ENCODE measurements at regions not wholly inside any gene's neighbourhood (a gene's known extent, or its start where the extent isn't known, plus 50 kb on each side); places are given as distances from the start of the nearest gene placed in this dataset.

DNA sequence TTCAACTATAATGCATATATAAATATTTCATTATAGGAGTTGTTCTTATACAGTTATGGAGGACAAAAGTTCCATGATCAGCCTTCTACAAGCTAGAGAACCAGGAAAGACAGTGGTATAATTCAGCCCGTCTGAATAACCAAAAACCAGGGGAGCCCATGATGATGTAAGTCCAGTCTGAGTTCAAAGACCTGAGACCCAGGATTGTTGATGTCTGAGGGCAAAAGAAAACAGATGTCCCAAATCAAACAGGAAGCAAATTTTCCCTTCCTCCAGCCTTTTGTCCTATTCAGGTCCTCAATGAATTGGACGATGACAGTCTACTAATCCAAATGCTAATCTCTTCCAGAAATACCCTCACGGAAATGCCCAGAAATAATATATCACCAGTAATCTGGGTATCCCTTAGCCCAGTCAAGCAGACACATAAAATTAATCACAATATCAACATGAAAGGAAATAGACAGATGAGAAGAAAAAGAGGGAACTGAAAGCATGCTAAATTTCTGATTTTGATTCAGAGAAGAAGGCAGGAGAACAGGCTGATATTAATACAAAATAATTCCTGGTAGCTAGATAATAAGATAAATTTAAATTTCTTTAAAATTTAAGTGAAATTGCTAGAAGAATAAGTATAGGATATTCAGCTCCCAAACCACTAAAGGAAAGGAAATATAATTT, 255.6 kb upstream of the CTAGE1 start:
- DNase-seq (ENCODE audit: low spot score): no peak

DNA sequence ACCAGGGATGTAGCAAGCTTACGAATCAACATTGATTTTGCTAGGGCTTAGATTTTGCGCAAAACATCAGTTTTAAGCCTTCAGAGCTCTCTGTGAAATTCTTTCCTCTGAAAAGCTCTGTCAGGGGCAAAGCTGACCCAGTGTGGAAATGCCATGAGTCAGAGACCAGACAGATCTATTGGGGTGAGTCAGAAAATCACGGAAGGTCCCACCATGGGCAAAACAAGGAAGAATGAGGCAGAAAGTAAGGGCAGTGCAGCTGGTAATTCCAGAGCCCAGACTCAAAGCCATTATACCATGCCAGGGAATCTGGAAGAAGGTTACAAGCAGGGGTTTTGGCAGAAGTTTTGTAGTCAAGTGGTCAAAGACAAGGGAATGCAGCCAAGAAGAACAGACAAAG, 256.6 kb upstream of the CTAGE1 start:
- DNase-seq (ENCODE audit: low spot score): no peak

DNA sequence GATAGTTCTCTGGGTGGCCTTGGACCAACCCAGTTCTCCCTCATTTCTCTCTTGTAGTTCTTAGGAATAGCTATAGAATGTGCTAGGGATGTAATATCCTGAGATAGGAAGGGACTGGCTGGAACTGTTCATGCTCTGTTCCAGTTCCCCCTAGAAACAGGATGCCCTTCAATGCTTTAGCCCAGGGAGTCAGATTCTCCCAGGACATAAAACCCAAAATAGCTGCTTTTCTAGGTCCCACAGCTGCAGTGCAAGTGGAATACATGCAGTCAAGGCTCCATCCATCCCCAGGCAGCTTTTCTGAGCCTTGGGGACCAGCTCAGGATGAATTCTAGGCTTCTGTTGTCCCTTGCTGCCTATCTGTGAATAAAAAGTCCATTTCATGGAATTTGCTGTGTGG, 257.3 kb upstream of the CTAGE1 start:
- no peak for DNase-seq (ENCODE audit: low spot score)

DNA sequence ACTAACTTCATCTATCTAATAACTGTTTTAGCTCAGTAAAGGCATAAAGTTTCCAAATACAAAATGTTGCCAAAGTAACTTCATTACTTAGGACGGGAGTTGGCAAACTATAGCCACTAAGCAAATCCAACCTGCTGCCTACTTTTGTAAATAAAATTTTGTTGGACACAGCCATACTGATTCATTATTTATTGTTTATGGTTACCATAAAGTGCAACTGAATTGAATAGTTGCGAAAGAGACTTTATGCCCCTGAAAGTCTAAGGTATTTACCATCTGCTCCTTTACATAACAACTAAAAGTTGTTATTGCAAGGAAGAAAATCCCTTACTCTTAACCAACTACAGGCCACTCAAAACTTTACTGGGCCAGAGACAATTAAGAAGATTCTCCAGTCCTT, 256.7 kb upstream of the RBBP8 start:
- no peak for DNase-seq (ENCODE audit: low spot score)

DNA sequence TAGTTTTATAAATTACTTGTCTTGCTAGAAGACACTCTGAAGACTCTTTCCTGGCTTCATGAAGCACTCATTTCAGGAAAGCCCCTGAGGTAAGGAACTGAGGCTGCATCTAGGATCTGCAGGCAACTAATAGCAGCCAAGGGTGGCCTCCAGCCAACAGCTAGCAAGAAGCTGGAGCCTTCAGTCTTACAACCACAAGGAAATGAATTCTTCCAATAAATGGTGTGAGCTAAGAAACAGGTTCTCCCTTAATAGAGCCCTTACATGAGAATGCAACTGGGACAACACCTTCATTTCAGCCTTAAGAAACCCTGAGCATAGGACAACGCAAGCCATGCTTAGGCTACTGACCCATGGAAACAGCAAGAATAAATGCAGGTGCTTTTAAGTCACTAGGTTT, 254.6 kb upstream of the RBBP8 start:
- DNase-seq (ENCODE audit: low spot score): no peak

DNA sequence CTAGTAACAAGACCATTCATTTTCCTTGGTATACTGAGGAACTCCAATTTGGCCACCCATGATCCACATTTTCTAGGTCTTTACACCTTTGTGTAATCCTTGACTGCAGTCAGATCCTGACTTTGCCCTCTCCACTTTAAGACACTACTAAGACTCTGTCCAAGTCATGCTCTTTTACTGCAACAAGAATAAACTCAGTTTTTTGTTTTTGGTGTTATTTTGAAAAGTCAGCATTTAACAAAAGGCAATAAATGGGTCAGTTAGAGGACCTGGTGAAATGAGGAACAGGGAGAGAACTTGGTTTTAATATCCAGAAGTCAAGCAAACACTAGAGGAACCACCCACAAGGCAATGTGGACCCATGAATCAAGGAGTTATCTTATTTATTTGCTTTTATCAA, 252.2 kb upstream of the RBBP8 start:
- DNase-seq (ENCODE audit: low spot score): no peak

DNA sequence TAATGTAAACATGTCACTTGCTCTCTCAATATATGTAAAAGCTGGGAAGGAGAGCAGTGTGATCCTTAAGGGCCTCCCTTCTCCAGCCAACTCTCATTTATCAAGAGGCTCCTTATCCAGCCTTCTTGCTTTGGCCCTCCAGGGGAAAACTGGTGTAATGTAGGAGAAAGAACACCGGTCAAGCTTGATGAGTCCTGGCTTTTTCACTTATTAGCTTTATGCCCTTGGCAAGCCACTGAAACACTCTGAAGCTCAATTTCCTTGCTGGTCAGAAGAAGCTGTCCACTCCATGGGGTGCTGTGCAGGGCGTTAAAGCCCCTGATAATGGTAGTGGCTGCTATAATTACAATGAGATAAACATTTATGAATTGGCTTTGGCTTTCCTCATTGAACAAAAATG, 251.2 kb upstream of the RBBP8 start:
- DNase-seq (ENCODE audit: low spot score): no peak

DNA sequence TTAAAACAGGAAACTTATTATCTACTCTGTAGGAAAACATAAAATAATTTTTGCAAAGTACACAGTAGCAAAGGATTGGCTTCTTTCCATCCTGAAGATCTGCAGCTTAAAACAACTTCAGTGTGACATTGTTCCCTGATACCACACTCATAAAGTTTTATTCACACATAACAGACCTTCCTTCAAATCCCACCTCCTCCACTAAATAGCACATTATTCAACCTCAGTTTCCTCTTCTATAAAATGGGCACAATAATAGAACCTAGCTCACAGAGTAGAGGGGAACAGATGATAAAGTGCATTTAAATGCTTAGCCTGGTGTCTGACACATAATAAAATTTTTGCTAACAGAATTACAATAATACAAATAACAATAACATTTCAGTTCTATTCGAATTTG, 250.4 kb upstream of the RBBP8 start:
- DNase-seq (ENCODE audit: low spot score): no peak

DNA sequence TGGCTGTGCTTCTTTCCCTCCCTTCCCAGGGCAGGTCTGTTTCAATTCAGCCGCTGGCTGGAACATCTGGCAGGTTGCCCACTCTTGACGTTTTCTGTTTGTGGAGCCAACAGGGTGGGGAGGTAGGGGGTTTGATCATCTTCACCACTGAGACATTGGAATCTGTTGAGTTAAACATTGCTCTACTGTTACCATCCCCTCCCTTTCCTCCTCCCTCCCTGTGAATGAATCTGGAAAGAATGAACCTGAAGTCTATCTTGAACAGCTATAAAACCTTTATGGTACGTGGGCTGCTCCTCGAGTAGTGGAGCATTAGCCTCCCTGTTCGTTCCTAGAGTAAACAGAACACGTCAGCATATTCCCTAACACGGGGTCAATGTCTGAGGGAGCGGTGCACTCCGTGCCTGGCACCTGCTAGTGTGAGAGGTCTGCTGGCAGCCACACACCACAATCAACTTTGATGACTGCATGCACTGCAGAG, 249.9 kb upstream of the RBBP8 start:
- no peak for DNase-seq (ENCODE audit: low spot score)

DNA sequence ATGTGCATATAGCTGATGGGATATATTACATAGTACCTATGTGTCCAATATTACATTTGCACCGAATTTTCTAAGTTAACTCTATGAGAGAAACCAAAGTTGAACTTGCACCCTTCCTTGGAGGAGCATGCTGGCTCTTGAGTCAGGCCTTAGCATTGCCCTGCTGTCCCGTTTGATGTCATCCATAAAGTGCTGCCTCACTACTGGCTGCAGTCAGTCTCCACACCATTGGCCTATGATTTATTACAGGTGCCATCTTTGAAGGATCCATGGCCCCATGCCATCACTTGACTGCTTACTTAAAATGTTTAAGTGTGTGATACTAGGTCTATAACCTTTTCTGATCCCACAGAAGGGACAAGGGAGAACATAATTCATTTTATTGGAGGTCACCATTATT, 249.3 kb upstream of the RBBP8 start:
- DNase-seq (ENCODE audit: low spot score): no peak

DNA sequence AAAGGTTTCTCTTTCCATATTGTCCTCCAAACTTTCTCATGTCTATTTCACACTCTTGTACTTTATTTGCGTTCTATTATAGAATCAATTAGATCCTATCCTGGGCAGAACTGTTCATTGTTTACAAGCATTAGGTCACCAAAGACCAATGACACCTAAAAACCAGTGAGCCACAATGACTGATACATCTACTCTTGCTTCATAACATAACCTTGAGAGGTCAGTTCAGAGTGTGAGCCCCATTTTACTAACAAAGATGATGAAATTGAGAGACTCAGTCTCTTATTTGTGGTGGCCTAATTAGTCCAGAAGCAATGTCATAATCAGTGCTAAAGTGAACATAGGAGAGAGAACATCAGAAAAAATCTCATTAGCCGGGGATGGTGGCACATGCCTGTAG, 248.9 kb upstream of the RBBP8 start:
- no peak for DNase-seq (ENCODE audit: low spot score)

DNA sequence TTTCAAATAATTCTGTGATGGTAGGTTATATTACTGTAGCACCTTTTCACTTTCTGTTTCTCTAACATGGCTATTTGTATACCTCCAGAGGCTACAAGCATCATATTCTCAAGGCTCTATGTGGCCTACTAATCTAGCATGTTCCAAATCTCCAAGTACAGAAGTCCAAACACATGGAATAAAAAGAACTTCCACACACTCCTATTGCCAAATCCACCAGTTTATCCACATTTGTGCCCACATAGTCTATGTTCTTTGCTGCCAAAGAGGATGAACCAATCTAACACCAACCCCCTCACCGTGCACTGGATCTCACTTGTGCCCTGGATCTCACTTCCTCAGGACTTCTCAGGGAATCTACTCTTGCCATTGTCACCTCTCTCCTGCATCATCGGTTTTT, 247.3 kb upstream of the RBBP8 start:
- no peak for DNase-seq (ENCODE audit: low spot score)

DNA sequence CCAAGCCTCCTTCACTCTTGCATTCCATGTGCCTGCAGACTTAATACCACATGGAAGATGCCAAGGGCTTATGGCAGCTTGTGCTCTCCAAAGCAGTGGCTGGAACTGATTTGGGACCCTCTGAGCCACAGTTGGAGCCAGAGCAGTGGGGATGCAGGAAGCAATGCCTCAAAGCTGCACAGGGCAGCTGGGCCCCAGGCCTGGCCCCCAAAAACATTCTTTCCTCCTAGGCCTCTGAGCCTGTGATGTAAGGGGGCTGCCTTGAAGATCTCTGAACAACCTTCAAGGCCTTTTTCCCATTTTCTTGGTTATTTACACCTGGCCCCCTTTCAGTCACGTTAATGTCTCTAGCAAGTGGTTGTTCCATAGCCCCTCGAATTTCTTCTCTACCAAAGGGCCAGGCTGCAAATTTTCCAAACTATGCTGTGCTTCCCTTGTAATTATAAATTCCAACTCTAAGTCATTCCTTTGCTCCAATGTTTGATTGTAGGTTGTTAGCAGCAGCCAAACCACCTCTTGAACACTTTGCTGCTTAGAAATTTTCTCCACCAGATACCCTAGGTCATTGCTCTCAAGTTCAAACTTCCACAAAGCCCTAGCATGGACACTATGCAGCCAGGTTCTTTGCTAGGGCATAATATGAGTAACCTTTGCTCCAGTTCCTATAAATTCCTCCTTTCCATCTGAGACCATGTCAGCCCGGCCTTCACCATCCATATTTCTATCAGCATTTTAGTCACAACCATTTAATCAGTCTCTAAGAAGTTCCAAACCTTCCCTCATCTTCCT, 245.0 kb upstream of the RBBP8 start:
- DNase-seq (ENCODE audit: low spot score): no peak

DNA sequence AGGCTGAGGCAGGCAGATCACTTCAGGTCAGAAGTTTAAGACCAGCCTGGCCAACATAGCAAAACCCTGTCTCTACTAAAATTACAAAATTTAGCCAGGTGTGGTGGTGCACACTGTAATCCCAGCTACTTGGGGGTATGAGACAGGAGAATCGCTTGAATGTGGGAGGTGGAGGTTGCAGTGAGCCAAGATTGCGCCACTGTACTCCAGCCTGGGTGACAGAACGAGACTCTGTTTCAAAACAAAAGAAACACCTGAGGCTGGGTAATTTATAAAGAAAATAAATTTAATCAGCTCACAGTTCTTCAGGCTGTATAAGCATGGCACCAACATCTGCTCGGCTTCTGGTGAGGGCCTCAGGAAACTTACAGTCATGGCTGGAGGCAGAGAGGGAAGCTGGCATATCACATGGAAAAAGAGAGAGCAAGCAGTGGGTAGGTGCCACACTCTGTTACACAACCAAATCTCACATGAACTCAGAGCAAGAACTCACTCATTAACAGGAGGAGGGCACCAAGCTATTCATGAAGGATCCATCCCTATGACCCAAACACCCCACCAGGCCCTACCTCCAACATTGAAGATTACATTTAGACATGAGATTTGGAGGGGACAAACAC, 244.1 kb upstream of the RBBP8 start:
- DNase-seq (ENCODE audit: low spot score): no peak

DNA sequence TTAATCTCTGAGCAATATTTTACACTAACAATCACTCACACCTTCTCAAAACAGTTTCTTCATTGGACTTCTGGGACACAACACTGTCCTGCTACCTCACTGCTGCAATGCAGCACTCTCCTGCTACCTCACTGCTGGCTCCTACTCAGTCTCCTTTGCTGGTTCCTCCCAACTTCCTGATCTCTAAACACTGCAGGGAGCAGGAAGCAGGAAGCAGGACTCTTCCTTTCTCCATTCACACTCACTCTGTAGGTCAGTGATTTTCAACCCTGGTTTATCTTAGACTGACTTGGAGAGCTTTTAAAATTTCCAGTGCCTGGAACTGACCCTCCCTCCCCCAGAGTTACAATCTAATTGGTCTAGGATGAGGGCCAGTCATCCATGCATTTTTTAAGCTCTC, 243.4 kb upstream of the RBBP8 start:
- no peak for DNase-seq (ENCODE audit: low spot score)

DNA sequence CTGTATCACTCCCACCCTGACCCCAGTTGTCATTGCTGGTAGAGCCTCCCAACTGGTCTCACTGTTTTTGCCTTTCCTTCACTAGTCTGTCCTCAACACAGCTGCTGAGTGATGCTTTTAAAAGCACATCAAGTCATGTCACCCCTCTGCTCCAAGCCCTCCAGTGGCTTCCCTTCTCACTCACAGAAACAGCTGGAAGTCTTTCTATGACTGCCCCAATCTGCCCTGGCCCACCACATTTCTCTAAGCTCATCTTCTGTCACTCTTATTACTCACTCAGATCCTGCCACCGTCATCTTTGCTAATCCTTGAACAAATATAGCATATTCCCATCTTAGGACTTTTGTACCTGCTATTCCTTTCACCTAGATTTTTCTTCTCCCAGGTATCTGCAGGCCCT, 242.6 kb upstream of the RBBP8 start:
- DNase-seq (ENCODE audit: low spot score): no peak

DNA sequence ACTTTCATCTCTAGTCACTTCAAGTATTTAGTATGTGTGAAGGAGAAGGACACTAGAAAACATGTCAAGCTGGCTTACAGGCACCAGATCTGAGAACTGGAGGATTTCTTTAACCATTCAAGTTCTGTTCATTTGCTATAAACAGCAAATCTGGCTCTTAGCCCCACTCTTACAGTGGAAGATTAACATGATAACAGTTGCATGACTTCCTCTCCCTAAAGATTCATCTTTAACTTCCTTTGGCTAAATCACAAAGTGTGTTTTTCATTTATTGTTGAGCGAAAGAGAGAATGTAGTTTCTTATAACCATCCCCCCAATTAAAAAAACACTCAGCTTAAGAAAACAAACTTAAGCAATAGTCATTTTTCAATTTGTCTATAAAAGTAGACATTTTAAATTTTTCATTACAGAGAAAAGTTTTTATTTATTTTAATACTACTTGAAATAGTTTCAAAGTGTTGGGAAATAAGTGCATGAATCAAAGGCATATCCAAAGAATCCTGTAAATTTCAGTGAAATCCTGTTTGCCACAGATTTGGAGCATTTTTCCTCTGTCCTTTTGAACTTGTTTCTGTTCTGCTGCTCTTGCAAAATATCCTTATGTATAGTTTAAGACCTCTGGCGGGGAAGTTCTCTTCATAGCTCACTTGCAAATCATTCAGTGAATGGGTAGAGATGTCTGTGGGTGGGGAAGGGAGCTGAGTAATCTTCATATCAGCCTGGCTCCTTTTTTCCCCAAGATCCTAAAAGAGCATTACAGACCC, 241.0 kb upstream of the RBBP8 start:
- DNase-seq (ENCODE audit: low spot score): no peak

DNA sequence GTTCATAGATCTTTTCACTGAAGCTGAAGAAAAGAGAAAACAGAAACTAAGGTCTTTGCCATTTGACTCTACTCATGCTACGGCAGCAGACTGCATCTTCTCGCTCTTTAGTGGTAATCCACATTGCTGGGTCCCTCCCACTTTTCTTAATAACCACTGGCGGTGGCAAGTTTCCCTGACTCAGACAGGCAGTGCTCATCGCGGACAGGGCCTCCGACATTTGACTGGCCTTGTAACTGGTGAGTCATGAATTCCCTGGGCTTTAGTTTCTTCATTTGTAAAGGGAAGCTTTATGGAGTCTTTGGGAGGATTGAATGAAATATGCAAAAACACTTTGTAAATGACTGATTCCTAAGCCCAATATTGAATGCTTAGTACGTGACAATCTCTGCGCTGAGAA, 238.2 kb upstream of the RBBP8 start:
- DNase-seq (ENCODE audit: low spot score): no peak

DNA sequence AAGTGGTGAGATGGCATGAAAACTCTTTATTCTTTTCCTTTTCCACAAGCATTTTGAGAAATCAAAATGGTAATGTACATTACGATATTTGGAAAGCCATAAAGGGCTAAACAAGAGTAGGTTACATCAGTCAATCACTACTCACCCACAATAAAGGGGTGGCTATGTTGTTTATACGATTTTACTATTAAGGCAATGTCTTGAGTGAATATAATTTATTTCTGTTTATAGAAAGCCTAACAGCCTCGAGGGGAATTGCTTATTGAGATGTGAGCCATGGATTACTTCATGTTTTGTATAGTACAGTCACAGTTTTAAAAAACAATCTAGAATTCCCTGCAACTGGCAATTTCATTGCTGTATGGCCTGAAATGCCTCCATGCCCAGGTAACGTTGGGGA, 237.5 kb upstream of the RBBP8 start:
- no peak for DNase-seq (ENCODE audit: low spot score)

DNA sequence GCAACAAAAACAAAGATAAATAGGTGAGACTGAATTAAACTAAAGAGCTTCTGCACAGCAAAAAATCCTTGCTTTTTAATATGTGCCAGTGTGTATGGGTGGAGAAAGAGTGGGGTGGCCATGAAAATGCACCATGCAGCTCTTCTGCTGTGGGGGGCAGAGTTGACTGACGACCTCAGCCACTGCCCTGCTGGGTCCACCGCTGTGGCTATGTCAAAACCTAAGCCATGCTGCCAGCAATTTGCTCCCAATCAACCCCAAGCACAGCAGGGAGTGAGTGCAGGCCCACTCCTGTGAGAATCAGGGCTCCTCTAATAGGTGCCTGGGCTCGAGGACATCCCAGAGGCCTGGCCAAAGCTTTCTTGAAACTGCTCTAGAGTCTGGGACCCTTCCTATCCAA, 235.6 kb upstream of the RBBP8 start:
- DNase-seq (ENCODE audit: low spot score): no peak

DNA sequence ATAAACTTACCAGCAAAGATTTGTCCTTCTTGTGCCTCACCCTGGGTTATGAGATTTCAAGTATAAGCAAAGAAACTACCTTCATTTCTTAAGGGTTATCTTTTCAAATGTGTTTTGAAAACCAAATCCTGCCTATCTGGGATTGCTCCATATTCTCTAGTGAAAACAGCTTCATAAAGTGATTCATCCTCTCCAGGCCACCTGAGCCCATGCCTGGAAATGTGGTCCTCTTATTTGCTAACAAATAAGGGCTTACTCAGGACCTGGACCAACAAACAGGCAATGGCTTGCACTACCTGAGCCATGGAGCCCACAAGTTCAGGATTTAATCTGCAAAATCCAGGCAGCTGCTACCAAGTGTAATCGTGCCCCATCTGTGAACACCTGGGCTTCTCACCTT, 234.4 kb upstream of the RBBP8 start:
- no peak for DNase-seq (ENCODE audit: low spot score)

DNA sequence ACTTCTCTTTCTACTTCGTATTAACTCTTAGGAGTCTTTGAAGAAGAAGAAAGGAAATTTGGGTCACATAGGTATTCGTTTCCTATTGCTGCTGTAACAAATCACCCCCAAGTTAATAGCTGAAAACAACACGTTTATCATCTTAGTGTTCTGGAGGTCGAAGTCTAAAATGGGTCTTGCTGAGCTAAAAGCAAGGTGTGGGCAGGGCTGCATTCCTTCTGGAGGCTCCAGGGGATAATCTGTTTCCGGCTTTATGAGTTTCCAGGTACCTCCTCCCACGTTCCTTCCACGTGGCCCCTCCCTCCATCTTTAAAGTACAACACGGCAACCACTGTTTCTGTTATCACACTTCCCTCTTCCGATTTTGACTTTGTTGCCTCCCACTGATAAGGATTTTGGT, 233.5 kb upstream of the RBBP8 start:
- no peak for DNase-seq (ENCODE audit: low spot score)

DNA sequence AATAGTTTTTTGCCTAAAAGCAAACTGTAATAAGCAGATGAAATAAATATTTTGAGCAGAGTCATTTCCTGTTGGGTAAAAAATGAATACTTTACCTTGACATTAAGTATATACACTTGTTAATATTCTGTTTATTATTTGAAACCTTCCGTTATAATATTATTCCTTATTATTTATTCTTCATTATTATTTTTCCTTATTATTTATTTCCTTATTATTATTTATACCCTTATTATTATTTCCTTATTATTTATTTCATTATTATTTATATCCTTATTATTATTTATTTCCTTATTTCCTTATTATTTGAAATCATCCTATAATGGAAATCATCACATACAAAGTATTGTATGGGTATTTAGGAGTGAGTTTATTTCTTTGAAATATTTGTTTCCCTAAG, 232.2 kb upstream of the RBBP8 start:
- DNase-seq (ENCODE audit: low spot score): no peak

Data from NAMALWA (cell line).